HG02798 (cell line): ENCODE measurements at regions not wholly inside any gene's neighbourhood (a gene's known extent, or its start where the extent isn't known, plus 50 kb on each side); places are given as distances from the start of the nearest gene placed in this dataset.

ENCODE experiments used
- ATAC-seq: cut with Tn5 transposase; IDR thresholded peaks from one replicate; pipeline ENCODE4 v1.9.1; 2021; ENCODE audit warnings: mild to moderate bottlenecking; ENCODE audit not compliant: unreplicated experiment, poor library complexity

DNA sequence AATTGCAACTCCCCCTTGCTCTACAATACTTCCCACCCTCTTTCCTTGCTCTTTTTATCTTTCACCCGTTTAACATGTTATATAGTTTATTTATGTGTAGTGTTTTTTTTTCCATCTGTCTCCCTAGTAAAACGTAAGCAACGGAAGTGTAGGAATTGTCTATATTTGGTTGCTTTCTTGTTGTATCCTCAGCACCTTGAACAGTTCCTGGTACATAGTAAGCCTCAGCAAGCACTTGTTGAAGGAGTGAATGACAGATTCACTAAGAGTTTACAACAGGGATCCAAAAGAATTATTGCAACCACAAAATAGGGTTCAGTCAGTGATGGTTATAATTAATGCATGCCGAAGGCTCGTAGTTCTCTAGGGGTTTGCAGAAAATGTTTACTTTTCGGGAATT is 242.7 kb downstream of the SAMD5 start:
- no peak for ATAC-seq

DNA sequence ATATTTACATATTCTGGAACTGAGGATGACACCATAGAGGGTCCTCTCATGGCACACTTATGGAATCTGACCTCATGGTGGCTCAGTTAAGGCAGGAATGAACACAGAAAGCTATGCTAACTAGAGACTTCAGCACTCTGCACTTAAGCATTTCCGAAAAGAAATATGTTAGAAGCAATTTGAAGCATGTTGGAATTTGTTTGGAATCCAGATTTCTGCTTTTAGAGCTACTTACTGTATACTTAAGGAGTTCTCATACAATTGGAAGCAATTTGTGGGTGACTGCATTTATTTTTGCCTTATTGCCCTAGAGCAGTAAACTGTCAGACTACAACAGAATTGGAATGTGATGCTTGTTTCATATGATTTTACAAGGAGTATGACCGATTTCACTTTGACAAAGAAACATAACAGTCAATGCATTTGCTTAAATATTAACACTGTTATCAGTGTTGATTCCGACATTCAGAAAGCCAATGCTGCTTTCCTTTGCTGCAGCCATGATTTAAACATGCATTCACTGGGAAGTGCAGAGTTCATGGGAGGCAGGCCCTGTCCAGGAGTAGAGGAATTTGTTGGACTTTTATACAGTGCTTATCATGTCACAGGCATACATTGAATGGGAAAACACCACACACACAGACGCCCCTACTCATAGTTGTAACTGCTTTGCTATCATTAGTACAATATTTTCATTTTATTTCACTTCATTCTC is 244.4 kb downstream of the SAMD5 start:
- ATAC-seq: no peak

DNA sequence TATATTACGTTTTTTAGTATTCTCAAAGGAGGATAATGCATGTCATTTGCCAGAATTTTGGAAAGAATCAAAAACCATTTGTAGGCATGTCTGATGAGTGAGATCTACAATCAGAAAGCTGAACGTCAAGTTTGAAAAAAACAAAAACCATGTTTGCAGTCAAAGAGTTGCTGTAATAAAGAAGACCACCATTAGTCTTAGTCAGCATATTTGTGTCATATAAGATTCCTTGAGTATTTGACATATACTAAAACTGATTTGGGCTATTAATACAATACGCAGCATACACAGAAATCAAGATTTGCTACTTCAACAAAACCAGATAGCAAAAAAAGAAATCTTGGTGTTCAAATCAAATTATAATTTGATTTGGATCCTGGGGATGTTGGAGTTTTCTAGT is 247.5 kb downstream of the SAMD5 start:
- ATAC-seq: no peak

DNA sequence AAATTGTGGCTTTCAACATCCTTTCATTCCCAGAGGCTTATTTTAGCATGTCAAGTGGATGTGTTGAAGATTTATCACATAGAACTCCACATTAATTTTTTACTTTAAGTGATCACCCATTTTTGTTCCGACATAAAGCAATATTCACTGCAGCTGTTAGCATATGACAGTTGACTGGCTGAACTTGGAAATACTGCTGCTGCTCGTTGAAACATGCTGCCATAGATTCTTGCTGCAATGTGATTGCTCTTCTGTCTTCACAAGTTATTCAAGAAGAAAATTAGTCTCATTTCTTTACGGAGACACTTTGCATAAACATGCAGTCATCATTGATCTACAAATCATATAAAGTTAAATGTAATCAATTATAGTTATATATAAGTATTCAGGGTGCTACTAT is 248.4 kb downstream of the SAMD5 start:
- no peak for ATAC-seq

DNA sequence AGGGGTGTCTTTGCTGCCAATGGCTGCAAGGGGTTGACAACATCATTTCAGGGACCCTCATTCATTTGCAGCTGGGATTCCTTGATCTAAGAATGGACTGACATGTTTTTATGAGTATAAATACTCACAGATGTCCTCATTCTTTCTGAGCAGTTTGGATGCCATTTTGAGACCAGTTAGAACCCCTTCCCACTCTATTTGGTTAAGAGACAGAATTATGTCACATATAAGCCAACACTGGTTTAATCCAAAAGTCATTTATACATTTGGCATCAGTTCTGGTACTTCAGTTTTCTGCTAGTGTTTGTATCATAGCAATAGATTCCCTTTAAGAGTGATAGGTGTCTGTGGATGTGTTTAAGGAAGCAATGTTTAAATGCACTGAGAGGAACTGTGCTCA is 248.8 kb downstream of the SAMD5 start:
- ATAC-seq: no peak

DNA sequence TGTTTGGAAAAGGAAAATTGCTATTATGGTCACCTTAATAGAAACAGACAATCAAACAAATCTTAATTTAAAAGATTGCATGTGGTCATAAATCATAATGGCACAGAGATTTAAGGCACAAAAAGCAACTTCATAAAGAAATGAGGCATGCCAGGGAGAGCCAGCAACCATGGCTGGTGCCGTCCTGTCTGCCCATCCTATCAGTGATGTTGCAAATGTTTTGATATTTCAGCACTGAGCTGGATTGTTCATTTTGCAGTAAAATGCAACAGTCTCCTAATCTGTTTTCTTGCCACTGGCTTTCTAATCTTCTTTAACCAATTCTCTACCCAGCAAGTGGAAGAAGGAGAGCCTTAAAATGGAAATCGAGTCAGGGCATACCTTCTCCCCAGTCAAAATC is 249.8 kb downstream of the SAMD5 start:
- no peak for ATAC-seq

DNA sequence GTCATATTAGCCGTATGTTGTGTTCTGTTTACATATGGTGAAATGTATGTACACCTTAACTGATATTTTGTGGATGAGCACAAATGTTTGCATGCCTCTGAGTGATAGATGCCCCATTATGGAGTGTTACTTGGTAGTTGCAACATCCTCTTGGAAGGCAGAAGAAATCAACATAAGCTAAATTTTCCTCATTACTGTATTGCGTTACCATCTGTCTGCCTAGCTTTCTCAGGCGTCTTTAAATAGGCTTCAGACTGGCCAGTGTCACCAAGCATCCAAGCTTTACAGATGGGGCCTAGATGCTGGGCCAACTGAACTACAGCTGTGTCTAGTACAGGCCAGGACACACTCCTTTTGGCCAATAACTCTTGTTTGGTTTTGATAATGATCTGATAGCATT is 250.6 kb downstream of the SAMD5 start:
- ATAC-seq: no peak

DNA sequence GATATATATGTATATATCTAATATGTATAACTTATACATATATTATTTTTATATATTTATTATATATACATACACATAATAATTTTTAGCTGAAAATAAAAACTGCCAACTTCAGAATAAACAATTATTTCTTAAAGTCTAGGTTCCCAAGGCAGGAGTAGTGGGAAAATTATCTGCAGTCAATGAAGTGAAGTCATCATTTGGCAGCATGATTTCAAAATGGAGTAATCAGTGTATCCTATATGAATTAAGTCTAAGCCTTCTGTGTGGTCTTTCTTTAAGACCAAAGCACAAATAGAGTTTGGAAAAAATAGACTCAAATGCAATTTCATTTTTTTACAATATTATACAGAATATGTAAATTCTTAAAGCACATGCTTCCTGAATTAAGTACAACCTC is 251.0 kb downstream of the SAMD5 start:
- ATAC-seq: no peak

DNA sequence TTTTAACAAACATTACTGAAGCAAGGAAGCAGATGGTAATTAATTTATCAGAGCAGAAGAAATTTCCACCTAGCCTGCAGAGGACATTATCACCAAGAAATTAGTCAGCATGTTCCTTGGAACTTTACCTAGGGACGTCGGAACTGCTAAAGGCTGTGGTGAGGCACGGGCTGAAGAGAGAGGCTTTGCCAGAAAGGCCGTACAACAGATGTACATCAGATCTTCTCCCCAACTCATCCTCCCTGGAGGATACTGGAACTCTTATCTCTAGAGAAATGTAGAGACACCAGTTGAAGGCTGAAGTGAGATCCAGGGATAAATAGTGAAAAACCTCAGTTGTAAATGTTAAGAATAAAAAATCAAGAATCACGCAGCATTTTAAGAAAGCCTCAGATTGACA is 257.1 kb downstream of the SAMD5 start:
- no peak for ATAC-seq

DNA sequence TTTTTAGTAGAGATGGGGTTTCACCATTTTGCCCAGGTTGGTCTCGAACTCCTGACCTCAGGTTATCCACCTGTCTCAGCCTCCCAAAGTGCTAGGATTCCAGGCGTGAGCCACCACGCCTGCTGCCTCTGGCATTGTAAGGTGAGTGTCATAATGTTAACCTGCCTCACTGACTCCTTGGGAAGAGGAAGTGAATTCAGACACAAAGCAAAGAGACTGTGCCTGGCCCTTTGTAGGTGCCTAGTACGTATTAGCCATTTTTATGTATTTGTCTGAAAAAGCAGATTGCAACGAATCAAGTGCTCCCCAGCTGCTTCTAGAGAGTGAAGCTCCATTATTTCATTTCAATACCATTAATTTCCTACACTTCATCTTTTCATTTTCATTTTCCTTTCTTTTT is 260.5 kb downstream of the SAMD5 start:
- ATAC-seq: no peak

DNA sequence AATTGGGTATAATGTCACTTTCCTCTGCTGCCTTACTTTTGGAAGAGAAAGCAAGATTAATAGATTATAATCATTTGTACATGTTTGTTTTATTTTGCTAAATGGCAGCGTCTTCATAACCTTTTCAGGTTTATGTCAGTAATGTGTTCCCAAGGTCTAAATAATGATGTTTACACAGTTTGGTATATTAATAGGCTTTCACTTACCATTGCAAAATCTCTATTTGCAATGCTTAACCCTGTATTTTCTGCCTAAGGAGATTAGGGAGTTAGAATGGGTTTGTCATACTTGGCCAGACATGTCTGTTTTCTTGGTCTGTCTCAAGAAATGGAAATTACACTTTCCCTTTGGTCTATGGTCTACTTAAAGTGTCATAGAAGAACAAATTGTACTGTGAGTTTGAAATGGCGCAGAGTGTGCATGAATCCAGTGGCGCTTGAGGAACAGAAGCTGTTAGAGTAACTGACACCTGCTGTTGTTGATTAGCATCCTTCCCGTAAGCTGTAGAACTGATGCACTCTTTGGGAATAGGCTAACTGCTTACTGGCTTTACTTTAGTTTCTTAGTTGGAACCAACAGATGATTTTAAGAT is 261.1 kb downstream of the SAMD5 start:
- no peak for ATAC-seq

DNA sequence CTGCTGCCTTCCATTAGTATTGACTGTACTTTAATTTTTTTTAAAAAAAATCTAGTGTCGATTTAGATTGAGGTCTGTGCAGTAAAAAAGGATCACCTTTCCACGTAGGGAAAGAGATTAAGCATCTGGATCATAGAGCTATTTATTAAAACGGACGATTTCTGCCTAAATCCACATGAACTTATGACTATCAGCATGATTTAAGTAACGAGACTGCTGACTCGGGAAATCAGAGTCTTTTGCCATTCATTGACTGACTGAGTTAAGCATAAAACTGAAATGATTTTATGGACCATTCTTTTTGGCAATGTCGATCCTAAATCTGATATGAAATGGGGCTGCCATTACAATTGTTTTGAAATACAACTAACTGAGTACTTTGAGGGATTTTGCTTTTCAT is 261.7 kb downstream of the SAMD5 start:
- ATAC-seq: no peak

DNA sequence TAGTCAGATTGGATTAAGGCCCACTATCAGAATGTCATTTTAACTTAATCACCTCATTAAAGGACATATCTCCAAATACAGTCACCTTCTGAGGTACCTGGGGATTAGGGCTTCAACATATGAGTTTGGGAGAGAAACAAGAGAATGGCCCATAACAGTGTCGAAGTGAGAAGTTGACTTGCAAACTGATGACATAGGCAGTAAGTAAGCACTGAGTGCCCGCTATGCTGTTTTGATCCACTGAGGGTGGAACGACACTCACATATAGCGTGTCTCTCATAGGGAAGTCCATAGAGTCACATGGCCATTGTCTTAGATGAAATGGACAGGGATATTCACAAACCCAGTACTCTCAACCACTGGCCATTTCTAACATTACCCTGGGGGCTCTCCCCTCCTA is 264.2 kb downstream of the SAMD5 start:
- ATAC-seq: no peak

DNA sequence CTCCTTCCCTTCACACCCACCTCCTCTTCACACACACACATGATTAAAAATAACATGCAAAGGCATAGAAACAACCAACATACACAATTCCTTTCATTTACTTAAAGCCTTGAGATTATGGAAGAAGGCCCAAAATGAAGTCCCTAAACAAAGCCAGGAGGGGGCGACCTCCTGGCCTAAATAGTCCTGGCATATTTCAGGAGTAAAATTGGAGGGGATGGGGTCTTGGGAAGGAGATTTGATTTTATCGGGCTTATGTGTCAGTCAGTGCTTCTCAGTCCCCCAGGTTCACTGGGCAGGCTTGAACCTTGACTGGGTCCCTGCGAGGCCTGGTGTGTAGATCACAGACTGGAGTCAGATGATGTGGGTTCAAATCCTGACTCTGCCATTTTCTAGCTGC is 266.4 kb downstream of the SAMD5 start:
- ATAC-seq: no peak

DNA sequence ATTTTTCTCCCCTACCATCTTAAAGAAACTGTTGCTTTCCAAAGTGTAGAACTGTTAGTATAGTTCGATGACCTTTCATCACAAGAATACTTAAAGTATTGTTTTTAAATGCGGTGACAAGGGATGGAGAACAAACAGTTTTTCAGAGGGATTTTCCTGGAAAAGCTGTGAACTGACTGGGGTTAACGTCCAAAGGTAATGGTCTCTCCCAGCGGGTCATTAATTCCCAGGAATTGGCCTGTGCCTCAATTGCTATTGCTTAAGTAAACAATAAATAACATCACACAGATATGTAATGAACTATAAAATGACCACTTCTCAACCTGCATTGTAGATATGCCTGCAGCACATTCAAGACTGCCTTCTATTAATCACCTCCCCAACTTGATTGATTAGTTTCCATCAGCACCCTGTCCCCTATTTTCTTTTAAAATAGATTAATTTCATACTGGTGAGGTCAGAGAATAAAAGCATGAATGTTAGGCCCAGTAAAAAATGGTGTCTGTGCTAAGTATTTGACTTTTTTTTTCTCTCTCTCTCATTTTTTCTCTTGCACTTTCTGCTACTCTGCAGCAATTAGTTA is 268.2 kb downstream of the SAMD5 start:
- ATAC-seq: no peak

DNA sequence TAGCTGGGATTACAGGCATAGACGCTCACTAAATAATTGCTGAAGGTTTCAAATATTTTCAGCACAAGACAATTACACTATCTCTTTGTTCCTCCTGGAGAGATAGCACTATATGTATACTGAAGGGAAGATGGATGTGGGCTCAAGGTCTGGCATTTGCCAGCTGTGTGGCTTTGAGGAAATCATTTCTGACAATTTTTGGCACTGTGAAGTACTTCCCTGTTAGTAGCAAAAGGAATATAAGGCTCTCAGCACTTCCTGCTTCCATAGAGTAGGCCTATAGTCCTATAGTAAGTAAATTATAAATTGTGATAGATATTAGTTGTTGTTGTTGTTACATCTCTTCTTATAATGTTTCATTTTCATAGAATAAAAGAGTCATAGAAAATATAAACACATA is 271.1 kb downstream of the SAMD5 start:
- ATAC-seq: no peak

DNA sequence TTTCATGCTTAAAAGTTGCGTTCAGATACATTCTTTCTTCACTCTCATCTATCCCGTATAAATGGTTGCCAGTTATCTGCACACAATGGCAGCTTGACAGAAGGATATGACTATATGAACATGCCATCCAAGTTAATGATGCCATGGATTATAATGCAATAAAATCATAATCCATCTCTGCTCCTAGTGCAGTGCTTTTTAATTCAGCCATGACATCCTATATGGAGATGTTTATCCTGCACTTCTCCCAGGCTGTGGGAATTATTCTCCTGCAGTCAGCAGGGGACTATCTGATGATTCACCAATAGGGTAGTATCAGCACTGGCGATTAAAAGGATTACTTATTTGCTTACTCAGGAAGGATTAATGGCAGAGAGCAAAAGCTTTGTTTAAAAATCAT is 273.8 kb downstream of the SAMD5 start:
- no peak for ATAC-seq

DNA sequence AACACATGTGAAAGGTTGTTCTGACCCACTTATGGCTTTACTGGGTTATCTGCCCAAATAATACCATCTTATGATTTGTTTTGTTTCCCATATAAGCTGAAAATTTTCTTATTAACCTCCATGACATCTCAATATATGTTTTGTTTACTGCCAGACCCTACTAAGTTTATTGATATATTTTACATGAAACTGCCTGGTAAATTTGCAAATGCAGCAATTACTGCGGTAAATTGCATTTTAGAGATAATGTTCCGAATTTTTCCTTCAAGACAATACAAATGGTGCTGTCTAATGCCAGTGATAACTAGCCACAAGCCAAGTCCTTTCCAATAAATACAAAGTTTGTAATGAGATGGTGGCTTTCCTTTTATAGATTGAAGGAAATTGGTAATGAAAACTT is 275.9 kb downstream of the SAMD5 start:
- ATAC-seq: no peak

DNA sequence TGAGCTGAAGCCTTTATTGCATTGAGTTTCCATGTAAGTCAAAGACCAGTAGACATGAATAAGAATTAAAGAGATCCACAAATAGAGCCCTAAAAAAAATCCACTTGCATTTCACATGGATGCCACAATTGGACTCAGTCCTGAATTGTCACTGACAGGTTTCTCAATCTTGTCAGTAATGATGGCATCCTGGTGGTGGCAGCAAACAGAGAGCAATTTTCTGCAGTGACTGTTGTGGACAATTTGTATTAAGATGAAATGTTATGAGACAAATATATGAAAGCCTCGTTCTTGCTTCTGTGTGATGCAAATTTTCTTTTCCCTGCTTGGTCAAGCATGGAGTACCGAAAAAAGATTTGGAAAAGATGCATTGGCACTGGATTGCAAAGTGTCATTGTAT is 278.9 kb downstream of the SAMD5 start:
- no peak for ATAC-seq

DNA sequence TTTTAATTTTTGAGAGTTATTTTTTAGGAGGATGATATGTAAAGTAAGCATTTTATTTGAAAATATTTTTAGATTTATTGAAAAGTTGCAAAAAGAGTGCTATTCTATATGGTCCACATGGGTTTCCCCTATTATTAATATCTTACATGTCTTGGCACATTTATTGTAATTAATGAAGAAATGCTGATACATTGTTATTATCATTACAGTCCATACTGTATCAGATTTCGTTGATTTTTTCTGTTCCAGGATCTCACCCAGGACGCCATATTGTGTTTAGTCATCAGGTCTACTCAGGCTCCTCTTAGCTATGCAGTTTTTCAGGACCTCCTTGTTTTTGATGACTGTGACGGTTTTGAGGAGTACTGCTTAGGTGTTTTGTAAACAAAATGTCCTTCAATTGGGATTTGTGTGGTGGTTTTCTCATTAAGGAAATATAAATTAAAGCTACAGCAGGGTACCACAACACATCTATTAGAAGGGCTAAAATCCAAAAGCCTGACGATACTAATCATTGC is 281.0 kb downstream of the SAMD5 start:
- no peak for ATAC-seq

DNA sequence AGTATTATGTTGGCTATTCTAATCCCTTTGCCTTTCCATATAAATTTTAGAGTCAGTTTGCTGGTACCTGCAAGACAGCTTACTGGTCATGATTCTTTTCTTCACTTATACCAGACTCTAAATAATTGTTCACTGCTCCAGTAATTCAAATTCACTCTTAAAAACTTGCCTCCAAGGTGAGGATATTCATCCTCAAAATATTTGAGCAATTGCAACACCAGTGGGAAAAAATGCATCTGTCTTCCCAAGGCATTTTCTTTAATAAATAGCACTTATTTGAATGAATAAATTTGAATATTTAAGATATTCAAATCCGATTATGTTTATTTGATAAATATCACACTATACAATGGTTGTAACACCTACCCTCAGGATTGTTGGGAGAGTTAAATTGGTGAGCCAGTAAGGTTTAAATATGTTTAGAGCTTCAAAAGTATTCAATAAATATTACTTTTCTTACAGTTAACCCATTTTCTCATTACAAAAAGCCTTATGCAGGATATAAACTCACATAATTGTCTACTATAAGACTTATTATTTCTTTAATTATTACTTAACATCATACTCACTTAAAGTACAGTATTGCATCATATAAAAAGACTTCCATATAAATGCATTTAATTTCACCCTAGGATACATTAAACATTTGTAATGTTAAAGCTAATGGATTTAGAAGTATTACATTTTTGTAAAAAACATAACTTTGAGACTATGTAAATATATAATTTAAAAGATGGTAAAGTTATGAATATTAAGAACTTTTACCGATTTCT is 285.6 kb downstream of the SAMD5 start:
- ATAC-seq: no peak
